ENCODE measurements at regions not wholly inside any gene's neighbourhood (a gene's known extent, or its start where the extent isn't known, plus 50 kb on each side); places are given as distances from the start of the nearest gene placed in this dataset.

- no peak for DNase-seq (ENCODE audit: low read depth, low spot score)
- TF ChIP-seq CTCF (IDR thresholded peaks at IDR 0.05; ENCODE audit: low read depth, low read length) = no peak
- H3K4me3 ChIP-seq (ENCODE audit: low read depth, low read length) = no peak overlapping the region
- ChIA-PET CTCF (no interaction called here), POLR2A (no interaction called here)
- H3K27ac ChIP-seq (ENCODE audit: low read depth, low read length) = peak overlapping the region; percentile 24
- H3K9me3 ChIP-seq (ENCODE audit: control insufficient read depth, insufficient read depth, low read length) = no peaks in the 10 kb centered on the region
- peaks cover 5% of the 10 kb centered on the region for H3K27me3 ChIP-seq (ENCODE audit: control insufficient read depth, insufficient read depth, low read length)
Measured at GRCh38 chr15:70152070-70152480, 54.4 kb upstream of the TLE3 start.

GRCh38 chr15:70151462-70151861 is 53.7 kb upstream of the TLE3 start:
- H3K9me3 ChIP-seq (ENCODE audit: control insufficient read depth, insufficient read depth, low read length) = no peaks in the 10 kb centered on the region
- peaks cover 5% of the 10 kb centered on the region for H3K27me3 ChIP-seq (ENCODE audit: control insufficient read depth, insufficient read depth, low read length)
- POLR2A ChIA-PET = no interaction called here
- H3K27ac ChIP-seq (ENCODE audit: low read depth, low read length) = no peak overlapping the region
- DNase-seq (ENCODE audit: low read depth, low spot score) = no peak
- CTCF ChIA-PET = no interaction called here
- no peak overlapping the region for H3K4me3 ChIP-seq (ENCODE audit: low read depth, low read length)
- TF ChIP-seq CTCF (IDR thresholded peaks at IDR 0.05; ENCODE audit: low read depth, low read length) = no peak

GRCh38 chr15:70151003-70151402 is 53.3 kb upstream of the TLE3 start:
- Histone ChIP-seq H3K27me3 (ENCODE audit: control insufficient read depth, insufficient read depth, low read length) (peaks cover under 1% of the 10 kb centered on the region), H3K27ac (ENCODE audit: low read depth, low read length) (no peak overlapping the region), H3K4me3 (ENCODE audit: low read depth, low read length) (no peak overlapping the region), H3K9me3 (ENCODE audit: control insufficient read depth, insufficient read depth, low read length) (no peaks in the 10 kb centered on the region)
- ChIA-PET POLR2A (no interaction called here), CTCF (no interaction called here)
- no peak for TF ChIP-seq CTCF (IDR thresholded peaks at IDR 0.05; ENCODE audit: low read depth, low read length)
- no peak for DNase-seq (ENCODE audit: low read depth, low spot score)

GRCh38 chr15:70150405-70150747 is 52.7 kb upstream of the TLE3 start:
- ChIA-PET POLR2A (no interaction called here), CTCF (no interaction called here)
- Histone ChIP-seq H3K9me3 (ENCODE audit: control insufficient read depth, insufficient read depth, low read length) (no peaks in the 10 kb centered on the region), H3K27me3 (ENCODE audit: control insufficient read depth, insufficient read depth, low read length) (no peaks in the 10 kb centered on the region), H3K4me3 (ENCODE audit: low read depth, low read length) (no peak overlapping the region), H3K27ac (ENCODE audit: low read depth, low read length) (no peak overlapping the region)
- no peak for TF ChIP-seq CTCF (IDR thresholded peaks at IDR 0.05; ENCODE audit: low read depth, low read length)
- no peak for DNase-seq (ENCODE audit: low read depth, low spot score)

- H3K9me3 ChIP-seq (ENCODE audit: control insufficient read depth, insufficient read depth, low read length) = no peaks in the 10 kb centered on the region
- no peak overlapping the region for H3K27ac ChIP-seq (ENCODE audit: low read depth, low read length)
- POLR2A ChIA-PET = interaction anchor here (0.5 kb wide), 1 partner anchor 707 kb away, joined by 5 read pairs; no protein-coding TSS in a partner anchor
- no peak overlapping the region for H3K4me3 ChIP-seq (ENCODE audit: low read depth, low read length)
- DNase-seq (ENCODE audit: low read depth, low spot score) = peak; percentile 49
- TF ChIP-seq CTCF (IDR thresholded peaks at IDR 0.05; ENCODE audit: low read depth, low read length) = no peak
- no peaks in the 10 kb centered on the region for H3K27me3 ChIP-seq (ENCODE audit: control insufficient read depth, insufficient read depth, low read length)
- CTCF ChIA-PET = no interaction called here
Measured at GRCh38 chr15:70149667-70150404, 52.1 kb upstream of the TLE3 start.

All from AG04450 (cell line).